HL-60 (cell line): ENCODE measurements at regions not wholly inside any gene's neighbourhood (a gene's known extent, or its start where the extent isn't known, plus 50 kb on each side); places are given as distances from the start of the nearest gene placed in this dataset.

Experiments
- DNase-seq, 2 experiments: peaks; one replicate each; pipeline ENCODE4 v3.0.0-alpha.2; 2010 to 2020; ENCODE audit warnings: low read depth in 1 of 2, low spot score in 1 of 2
- H3K27ac ChIP-seq: fragments of 250-450 bp; sonication (Bioruptor Pico); replicated peaks from 2 replicates; pipeline ENCODE4 v1.5.1; 2020; ENCODE audit warnings: mild to moderate bottlenecking, moderate library complexity
- H3K27me3 ChIP-seq: fragments of 250-450 bp; sonication (Bioruptor Pico); 2 replicates; pipeline ENCODE4 v1.5.1; 2021; ENCODE audit warnings: mild to moderate bottlenecking, moderate library complexity; ENCODE audit not compliant: insufficient read depth, poor library complexity, severe bottlenecking
- H3K4me3 ChIP-seq: replicated peaks from 2 replicates; pipeline ENCODE4 v1.5.1; 2011; ENCODE audit warnings: mild to moderate bottlenecking, control low read depth, low read length; ENCODE audit not compliant: insufficient read depth
- GABPA ChIP-seq: IDR thresholded peaks from 2 replicates; pipeline ENCODE4 v1.6.1; 2012; ENCODE audit warnings: low read depth
- POLR2AphosphoS5 ChIP-seq: IDR thresholded peaks from 2 replicates; pipeline ENCODE4 v1.6.1; 2012; ENCODE audit warnings: low read depth
- SPI1 ChIP-seq: IDR thresholded peaks from 2 replicates; pipeline ENCODE4 v1.6.1; 2012; ENCODE audit warnings: low read depth, mild to moderate bottlenecking, borderline replicate concordance
- TF ChIP-seq, protein P1 (sequence below): IDR thresholded peaks from 2 replicates; pipeline ENCODE4 v1.6.1; 2012; ENCODE audit warnings: low read depth; ENCODE audit not compliant: insufficient replicate concordance
- TF ChIP-seq, protein P2 (sequence below): IDR thresholded peaks from one replicate; pipeline ENCODE4 v1.5.1; 2011; ENCODE audit warnings: low read length, control low read depth, inconsistent platforms; ENCODE audit not compliant: insufficient read depth

DNA sequence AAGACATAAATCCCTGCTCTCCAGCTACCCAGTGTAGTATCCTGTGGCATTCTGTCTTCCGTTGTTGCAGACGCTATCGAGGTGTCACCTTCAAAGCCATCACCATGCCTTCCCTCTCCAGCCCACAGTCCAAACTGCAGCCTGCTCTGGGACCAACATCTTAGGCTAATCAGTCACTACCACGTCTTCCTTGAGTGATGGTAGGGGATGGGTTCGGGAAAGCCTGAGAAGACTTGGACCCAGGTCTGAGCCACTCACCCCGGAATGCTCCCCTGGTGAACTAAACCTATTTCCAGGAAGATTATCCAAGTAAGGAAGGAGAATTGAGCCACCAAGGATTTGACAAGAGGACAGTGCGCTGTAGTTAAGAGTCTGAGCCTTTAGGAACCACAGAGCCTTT is 52.9 kb upstream of the IRX1 start:
- H3K4me3 ChIP-seq: no peak overlapping the region
- no peak for TF ChIP-seq GABPA
- TF ChIP-seq, protein P1, sequence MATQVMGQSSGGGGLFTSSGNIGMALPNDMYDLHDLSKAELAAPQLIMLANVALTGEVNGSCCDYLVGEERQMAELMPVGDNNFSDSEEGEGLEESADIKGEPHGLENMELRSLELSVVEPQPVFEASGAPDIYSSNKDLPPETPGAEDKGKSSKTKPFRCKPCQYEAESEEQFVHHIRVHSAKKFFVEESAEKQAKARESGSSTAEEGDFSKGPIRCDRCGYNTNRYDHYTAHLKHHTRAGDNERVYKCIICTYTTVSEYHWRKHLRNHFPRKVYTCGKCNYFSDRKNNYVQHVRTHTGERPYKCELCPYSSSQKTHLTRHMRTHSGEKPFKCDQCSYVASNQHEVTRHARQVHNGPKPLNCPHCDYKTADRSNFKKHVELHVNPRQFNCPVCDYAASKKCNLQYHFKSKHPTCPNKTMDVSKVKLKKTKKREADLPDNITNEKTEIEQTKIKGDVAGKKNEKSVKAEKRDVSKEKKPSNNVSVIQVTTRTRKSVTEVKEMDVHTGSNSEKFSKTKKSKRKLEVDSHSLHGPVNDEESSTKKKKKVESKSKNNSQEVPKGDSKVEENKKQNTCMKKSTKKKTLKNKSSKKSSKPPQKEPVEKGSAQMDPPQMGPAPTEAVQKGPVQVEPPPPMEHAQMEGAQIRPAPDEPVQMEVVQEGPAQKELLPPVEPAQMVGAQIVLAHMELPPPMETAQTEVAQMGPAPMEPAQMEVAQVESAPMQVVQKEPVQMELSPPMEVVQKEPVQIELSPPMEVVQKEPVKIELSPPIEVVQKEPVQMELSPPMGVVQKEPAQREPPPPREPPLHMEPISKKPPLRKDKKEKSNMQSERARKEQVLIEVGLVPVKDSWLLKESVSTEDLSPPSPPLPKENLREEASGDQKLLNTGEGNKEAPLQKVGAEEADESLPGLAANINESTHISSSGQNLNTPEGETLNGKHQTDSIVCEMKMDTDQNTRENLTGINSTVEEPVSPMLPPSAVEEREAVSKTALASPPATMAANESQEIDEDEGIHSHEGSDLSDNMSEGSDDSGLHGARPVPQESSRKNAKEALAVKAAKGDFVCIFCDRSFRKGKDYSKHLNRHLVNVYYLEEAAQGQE: no peak
- TF ChIP-seq, protein P2, sequence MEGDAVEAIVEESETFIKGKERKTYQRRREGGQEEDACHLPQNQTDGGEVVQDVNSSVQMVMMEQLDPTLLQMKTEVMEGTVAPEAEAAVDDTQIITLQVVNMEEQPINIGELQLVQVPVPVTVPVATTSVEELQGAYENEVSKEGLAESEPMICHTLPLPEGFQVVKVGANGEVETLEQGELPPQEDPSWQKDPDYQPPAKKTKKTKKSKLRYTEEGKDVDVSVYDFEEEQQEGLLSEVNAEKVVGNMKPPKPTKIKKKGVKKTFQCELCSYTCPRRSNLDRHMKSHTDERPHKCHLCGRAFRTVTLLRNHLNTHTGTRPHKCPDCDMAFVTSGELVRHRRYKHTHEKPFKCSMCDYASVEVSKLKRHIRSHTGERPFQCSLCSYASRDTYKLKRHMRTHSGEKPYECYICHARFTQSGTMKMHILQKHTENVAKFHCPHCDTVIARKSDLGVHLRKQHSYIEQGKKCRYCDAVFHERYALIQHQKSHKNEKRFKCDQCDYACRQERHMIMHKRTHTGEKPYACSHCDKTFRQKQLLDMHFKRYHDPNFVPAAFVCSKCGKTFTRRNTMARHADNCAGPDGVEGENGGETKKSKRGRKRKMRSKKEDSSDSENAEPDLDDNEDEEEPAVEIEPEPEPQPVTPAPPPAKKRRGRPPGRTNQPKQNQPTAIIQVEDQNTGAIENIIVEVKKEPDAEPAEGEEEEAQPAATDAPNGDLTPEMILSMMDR: no peak
- no peak for TF ChIP-seq SPI1
- no peak for TF ChIP-seq POLR2AphosphoS5
- DNase-seq: no peak
- no peak overlapping the region for H3K27ac ChIP-seq
- H3K27me3 ChIP-seq: no peaks in the 10 kb centered on the region

DNA sequence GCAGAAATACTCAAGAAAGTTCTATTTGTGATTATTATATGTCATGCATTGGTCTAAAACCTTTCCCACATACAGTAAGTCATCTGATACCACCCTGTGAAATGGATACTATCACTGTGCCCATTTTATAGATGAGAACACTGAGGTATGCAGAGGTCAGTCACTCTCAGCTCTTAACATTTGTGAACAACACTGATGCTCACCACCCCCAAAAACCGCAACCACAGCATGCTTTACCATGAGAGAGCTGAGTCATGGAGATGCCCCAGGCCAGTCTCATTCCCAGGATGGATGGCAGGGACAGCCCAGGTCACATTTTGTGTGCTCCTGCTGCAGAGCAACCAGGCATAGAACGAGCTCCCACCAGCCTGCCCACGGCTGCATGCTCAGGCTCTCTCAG is 53.5 kb upstream of the IRX1 start:
- Histone ChIP-seq H3K4me3 (no peak overlapping the region), H3K27ac (no peak overlapping the region), H3K27me3 (no peaks in the 10 kb centered on the region)
- no peak for DNase-seq
- TF ChIP-seq, protein P2: no peak
- no peak for TF ChIP-seq GABPA
- TF ChIP-seq, protein P1: no peak
- TF ChIP-seq POLR2AphosphoS5: no peak
- TF ChIP-seq SPI1: no peak

DNA sequence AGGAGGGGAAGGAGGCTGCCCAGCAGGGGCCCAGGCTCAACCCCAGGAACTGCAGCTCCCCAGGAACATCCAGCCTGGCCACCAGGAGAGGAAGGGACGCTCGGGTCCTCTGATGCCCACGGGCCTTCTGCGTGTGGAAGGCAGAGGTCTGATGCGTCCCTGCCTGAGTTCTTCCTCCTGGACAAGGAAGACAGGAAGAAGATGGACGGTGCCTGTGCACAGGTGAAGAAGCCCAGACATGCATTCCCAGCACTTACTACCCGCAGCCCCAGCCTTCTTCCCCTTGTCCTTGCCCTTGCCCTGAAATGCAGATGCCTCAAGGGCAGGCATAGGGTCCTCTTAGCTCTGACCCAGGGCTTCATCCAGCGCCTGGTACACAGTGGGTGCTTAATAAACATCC is 56.7 kb upstream of the IRX1 start:
- TF ChIP-seq GABPA (no peak), SPI1 (no peak), POLR2AphosphoS5 (no peak)
- TF ChIP-seq, protein P1: no peak
- TF ChIP-seq, protein P2: no peak
- Histone ChIP-seq H3K4me3 (no peak overlapping the region), H3K27me3 (no peaks in the 10 kb centered on the region), H3K27ac (no peak overlapping the region)
- no peak for DNase-seq
